ENCODE measurements at regions not wholly inside any gene's neighbourhood (a gene's known extent, or its start where the extent isn't known, plus 50 kb on each side); places are given as distances from the start of the nearest gene placed in this dataset.
"Not testable (repeated sequence)": the region's sequence is repeated elsewhere in the genome, so short reads cannot be mapped to it uniquely, and the experiment has no call there.

DNA sequence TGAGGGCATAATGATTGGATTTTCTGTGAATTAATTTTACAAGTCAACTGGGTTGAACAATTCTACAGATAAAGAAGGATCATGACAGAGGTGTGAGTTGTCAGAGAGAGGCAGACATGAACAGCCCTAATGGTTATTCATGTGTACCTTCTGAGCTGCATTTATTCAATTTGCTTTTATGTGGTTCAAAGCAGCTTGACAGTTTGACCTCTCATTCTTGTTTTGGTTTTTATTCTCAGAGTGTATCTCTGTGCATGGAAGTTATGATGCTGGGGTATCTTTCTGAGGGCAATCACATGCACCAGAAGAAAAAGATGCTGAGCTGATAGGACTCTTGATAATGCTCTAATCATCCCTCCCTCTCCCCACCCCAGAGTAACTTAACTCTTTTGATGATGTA lies 169.3 kb upstream of the NPY2R start:
- Histone ChIP-seq H3K4me2 (no peak overlapping the region), H3K9ac (no peak overlapping the region)

DNA sequence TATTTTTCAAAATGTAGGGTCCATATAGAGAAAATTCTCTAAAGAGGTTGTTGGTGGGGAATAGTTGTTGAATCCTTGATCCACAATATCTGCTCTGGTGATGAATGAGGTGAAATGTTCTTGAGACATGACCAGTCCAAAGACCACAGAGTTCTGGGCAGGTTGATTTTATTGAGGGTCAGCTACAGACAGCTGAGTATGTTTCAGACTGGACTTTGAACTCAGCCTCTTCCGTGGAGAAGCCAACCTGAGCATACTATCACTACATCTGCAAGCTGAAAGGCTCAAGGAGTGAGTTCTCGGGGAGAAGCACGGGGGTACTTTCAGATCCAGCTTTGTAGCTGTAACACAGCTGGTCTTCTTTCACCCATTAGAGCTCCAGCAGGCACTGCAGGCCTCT lies 168.4 kb upstream of the NPY2R start:
- Histone ChIP-seq H3K36me3 (no peaks in the 10 kb centered on the region), H3K9ac (no peak overlapping the region), H3K4me2 (no peak overlapping the region), H3K9me3 (replicated peaks in 1 of 11) (peaks cover 0 to 11% (median 0%) of the 10 kb centered on the region in 11 experiments; a peak in 4 of 22 replicates), H4K20me1 (no peaks in the 10 kb centered on the region), H3K4me3 (no peak overlapping the region), H3K4me1 (no peaks in the 10 kb centered on the region), H3K27me3 (no peaks in the 10 kb centered on the region), H3K27ac (no peak overlapping the region)
- TF ChIP-seq Cebpa-rat (IDR thresholded peaks at IDR 0.05) = no peak

More for the DNA sequence above, 169.3 kb upstream of the NPY2R start:
- Histone ChIP-seq H3K9me3 (replicated peaks in 1 of 11) (peaks cover 0 to 4% (median 0%) of the 10 kb centered on the region in 11 experiments; a peak in 3 of 22 replicates), H3K36me3 (no peaks in the 10 kb centered on the region), H3K27ac (no peak overlapping the region), H3K27me3 (no peaks in the 10 kb centered on the region), H3K4me3 (no peak overlapping the region), H3K4me1 (no peaks in the 10 kb centered on the region), H4K20me1 (no peaks in the 10 kb centered on the region)
- no peak for TF ChIP-seq Cebpa-rat (IDR thresholded peaks at IDR 0.05)

DNA sequence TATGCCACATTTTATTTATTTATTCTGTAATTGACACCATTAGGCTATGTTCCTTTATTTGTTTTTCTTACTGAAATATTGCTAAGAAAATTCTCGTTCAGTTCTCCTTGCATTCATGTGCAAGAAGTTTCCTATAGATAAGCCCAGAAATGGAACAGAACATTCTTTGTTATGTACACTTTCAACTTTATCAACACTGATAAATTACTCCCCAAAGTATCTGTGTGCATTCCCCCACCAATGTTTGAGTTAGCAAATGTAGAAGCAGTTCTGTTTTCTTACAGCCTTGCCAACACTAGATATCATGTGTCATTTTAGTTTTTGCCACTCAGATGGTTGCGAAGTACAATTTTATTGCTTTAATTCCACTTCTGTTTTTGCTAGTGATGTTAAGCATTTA lies 166.4 kb upstream of the NPY2R start:
- H3K27me3 ChIP-seq = no peaks in the 10 kb centered on the region
- H3K9me3 ChIP-seq (replicated peaks in 1 of 11) = peaks cover 0 to 12% (median 0%) of the 10 kb centered on the region in 11 experiments; a peak in 4 of 22 replicates
- H3K4me2 ChIP-seq = no peak overlapping the region
- H3K36me3 ChIP-seq = no peaks in the 10 kb centered on the region
- no peaks in the 10 kb centered on the region for H3K4me1 ChIP-seq
- no peak overlapping the region for H3K27ac ChIP-seq
- no peaks in the 10 kb centered on the region for H4K20me1 ChIP-seq
- no peak overlapping the region for H3K9ac ChIP-seq
- no peak overlapping the region for H3K4me3 ChIP-seq
- no peak for TF ChIP-seq Cebpa-rat (IDR thresholded peaks at IDR 0.05)

DNA sequence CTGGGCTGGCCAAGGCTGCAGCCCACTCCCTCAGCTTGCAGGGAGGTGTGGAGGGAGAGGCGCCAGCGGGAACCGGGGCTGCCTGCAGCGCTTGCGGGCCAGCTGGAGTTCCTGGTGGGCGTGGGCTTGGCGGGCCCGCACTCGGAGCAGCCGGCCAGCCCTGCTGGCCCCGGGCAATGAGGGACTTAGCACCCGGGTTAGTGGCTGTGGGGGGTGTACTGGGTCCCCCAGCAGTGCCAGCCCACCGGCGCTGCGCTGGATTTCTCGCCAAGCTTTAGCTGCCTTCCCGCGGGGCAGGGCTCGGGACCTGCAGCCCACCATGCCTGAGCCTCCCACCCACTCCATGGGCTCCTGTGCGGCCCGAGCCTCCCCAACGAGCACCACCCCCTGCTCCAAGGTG lies 164.2 kb upstream of the NPY2R start:
- H3K27me3 ChIP-seq = not testable (repeated sequence)

DNA sequence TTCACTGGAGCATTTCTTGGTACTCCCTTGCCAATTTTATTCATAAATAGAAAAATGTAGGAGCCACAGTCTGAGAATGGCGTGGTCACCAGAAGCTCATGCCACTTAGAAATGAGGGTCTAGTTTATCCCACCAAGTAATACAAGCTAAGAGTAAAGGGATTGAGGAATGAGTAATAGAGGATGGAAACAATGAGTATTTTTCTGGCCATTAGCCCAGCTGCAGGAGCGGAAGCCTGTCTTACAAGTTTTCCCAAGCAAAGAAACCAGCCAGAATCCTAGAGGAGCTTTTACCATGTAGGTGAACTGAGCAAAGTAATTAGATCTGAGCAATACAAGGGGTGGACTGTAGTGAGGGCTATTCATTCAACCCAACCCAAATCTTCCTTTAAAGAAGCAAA lies 160.7 kb upstream of the NPY2R start:
- H3K4me2 ChIP-seq = no peak overlapping the region
- H3K27me3 ChIP-seq = no peaks in the 10 kb centered on the region
- H3K9me3 ChIP-seq (replicated peaks in 1 of 11) = peaks cover 0 to 17% (median 3%) of the 10 kb centered on the region in 11 experiments; a peak in 5 of 22 replicates
- TF ChIP-seq Cebpa-rat (IDR thresholded peaks at IDR 0.05) = no peak
- no peak overlapping the region for H3K9ac ChIP-seq
- no peaks in the 10 kb centered on the region for H3K4me1 ChIP-seq
- no peaks in the 10 kb centered on the region for H4K20me1 ChIP-seq
- H3K27ac ChIP-seq = no peak overlapping the region
- H3K36me3 ChIP-seq = no peaks in the 10 kb centered on the region
- no peak overlapping the region for H3K4me3 ChIP-seq

More for the DNA sequence above, 164.2 kb upstream of the NPY2R start:
- H3K9ac ChIP-seq, H3K4me3 ChIP-seq, H3K27ac ChIP-seq, H3K36me3 ChIP-seq, H3K4me2 ChIP-seq, H3K4me1 ChIP-seq, H4K20me1 ChIP-seq: not testable (repeated sequence)
- peaks cover 0 to 17% (median 3%) of the 10 kb centered on the region in 11 experiments; a peak in 5 of 22 replicates for H3K9me3 ChIP-seq (replicated peaks in 1 of 11)

DNA sequence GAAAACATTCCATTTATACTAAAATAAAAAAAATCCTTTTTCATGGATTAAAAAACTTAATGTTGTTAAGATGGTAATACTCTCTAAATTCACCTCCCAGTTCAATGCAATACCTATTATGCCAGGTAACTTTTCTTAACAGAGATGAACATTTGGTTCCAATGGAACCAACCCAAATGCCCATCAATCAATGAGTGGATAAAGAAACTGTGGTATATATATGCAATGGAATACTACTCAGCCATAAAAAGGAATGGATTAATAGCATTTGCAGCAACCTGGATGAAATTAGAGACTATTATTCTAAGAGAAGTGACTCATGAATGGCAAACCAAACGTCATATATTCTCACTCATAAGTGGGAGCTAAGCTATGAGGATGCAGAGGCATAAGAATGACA lies 154.4 kb upstream of the NPY2R start:
- H3K27me3 ChIP-seq; H3K9me3 ChIP-seq (replicated peaks in 1 of 11); H3K9ac ChIP-seq; H3K4me1 ChIP-seq; H3K27ac ChIP-seq; H4K20me1 ChIP-seq; H3K4me2 ChIP-seq; H3K4me3 ChIP-seq; H3K36me3 ChIP-seq: not testable (repeated sequence)

DNA sequence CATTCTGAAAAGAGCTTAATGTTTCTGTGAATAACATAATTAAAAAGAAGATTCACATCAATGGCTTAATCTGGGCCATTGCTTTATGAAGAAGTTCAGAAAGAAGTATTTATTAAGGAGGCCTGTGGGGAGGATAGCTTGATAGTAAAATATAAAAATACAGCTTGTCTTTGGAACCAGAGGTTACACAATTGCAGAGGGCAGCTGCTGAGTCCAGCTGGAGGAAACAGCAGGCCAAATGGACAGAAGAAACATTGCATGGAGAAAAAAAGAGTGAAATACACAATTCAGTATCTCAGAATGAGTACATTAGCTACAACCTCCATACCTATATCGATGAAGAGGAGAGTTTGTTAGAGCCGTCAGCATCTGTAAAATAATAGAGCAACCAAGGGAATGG lies 148.0 kb upstream of the NPY2R start:
- Histone ChIP-seq H3K4me2 (no peak overlapping the region), H3K9ac (no peak overlapping the region), H4K20me1 (no peaks in the 10 kb centered on the region), H3K27ac (no peak overlapping the region), H3K36me3 (no peaks in the 10 kb centered on the region), H3K4me3 (no peak overlapping the region), H3K4me1 (no peaks in the 10 kb centered on the region), H3K27me3 (no peaks in the 10 kb centered on the region), H3K9me3 (replicated peaks in 1 of 11) (no peaks in the 10 kb centered on the region)
- no peak for TF ChIP-seq Cebpa-rat (IDR thresholded peaks at IDR 0.05)

DNA sequence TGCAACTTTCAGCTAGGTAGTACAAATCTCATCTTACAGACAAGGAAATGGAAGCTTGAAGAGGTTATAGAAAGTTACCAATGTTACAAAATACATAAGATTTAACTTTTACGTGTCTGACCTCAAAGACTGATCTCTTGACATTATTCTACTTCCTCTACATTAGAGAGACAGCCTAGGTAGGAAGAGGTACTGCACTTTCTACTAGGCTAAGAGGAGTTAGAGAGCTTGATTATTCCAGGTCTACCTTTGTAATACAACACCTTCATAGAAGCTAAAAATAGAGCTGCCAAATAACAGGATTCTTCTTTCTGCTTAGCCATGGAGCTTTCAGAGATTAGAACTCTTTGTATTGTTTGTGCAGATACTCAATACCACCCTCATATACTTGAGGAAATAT lies 147.6 kb upstream of the NPY2R start:
- no peaks in the 10 kb centered on the region for H3K36me3 ChIP-seq
- no peaks in the 10 kb centered on the region for H4K20me1 ChIP-seq
- no peak overlapping the region for H3K4me2 ChIP-seq
- no peaks in the 10 kb centered on the region for H3K9me3 ChIP-seq (replicated peaks in 1 of 11)
- no peaks in the 10 kb centered on the region for H3K4me1 ChIP-seq
- H3K27ac ChIP-seq = no peak overlapping the region
- no peak for TF ChIP-seq Cebpa-rat (IDR thresholded peaks at IDR 0.05)
- H3K9ac ChIP-seq = no peak overlapping the region
- no peaks in the 10 kb centered on the region for H3K27me3 ChIP-seq
- no peak overlapping the region for H3K4me3 ChIP-seq

DNA sequence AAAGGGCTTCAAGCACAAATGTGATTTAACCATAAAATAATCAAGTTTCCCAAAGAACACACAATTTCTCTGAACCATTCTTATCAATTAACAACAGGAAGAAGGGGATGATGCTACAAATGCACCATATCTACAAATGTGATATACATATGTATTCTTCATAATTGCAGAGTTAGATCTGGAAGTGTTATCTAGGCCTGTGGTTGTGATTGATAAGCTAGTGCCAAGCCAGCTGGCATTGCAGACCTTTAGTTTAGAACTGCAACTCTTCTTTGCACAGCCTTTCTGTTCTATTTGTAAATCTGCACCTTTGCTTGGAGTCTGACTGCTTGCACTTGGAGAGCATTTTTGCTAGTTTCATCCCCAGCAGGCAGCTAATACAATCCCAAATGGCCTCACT lies 145.5 kb upstream of the NPY2R start:
- Histone ChIP-seq H3K9me3 (replicated peaks in 1 of 11) (no peaks in the 10 kb centered on the region), H4K20me1 (no peaks in the 10 kb centered on the region)

DNA sequence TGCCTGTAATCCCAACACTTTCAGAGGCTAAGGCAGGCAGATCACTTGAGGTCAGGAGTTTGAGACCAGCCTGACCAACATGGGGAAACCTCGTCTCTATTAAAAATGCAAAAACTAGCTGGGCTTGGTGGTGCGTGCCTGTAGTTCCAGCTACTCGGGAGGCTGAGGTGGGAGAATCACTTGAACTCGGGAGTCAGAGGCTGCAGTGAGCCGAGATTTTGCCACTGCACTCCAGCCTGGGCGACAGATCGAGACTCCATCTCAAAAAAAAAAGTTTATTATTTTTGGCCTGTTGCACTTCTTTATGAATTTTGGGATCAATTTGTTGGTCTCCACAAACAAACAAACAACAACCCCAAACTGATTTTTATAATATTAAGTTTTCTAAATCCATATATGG lies 143.5 kb upstream of the NPY2R start:
- H3K9me3 ChIP-seq (replicated peaks in 1 of 11); H3K4me2 ChIP-seq; H3K27ac ChIP-seq; H3K4me3 ChIP-seq; H3K36me3 ChIP-seq; H3K9ac ChIP-seq; H3K27me3 ChIP-seq; H3K4me1 ChIP-seq; H4K20me1 ChIP-seq: not testable (repeated sequence)

More for the DNA sequence above, 145.5 kb upstream of the NPY2R start:
- Histone ChIP-seq H3K27me3 (no peaks in the 10 kb centered on the region), H3K4me2 (no peak overlapping the region), H3K9ac (no peak overlapping the region), H3K4me3 (no peak overlapping the region), H3K4me1 (no peaks in the 10 kb centered on the region), H3K36me3 (no peaks in the 10 kb centered on the region), H3K27ac (no peak overlapping the region)
- no peak for TF ChIP-seq Cebpa-rat (IDR thresholded peaks at IDR 0.05)

DNA sequence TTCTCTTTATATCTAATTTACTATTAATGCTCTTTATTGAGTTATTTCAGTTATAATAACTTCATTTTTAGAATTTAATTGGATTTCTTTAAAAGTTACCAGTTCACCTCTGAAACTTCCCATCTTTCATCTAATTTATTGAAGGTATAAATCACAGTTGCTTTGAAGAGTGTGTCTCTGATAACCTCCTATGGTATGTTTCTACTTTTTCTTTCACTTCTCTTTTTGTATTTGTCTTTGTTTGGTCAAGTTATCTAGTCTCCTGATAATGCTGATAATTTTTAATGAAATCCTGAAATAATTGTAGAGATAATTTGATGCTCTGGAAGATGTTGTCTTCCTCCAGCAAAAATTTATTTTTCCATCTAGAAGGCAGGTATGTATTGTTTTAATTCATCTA lies 141.6 kb upstream of the NPY2R start:
- Histone ChIP-seq H3K36me3 (no peaks in the 10 kb centered on the region), H3K4me2 (no peak overlapping the region), H4K20me1 (no peaks in the 10 kb centered on the region), H3K27ac (no peak overlapping the region), H3K4me3 (no peak overlapping the region), H3K4me1 (no peaks in the 10 kb centered on the region), H3K9me3 (replicated peaks in 1 of 11) (no peaks in the 10 kb centered on the region), H3K27me3 (no peaks in the 10 kb centered on the region), H3K9ac (no peak overlapping the region)
- TF ChIP-seq Cebpa-rat (IDR thresholded peaks at IDR 0.05) = no peak
